Heart right ventricle (tissue), 16 donors: ENCODE measurements at regions not wholly inside any gene's neighbourhood (a gene's known extent, or its start where the extent isn't known, plus 50 kb on each side); places are given as distances from the start of the nearest gene placed in this dataset.

Source experiments
- ATAC-seq, 8 donors: fragments of 200-7000 bp; cut with Tn5 transposase; one replicate each; pipeline ENCODE4 v1.9.1; 2020; ENCODE audit warnings: mild to moderate bottlenecking in 8 of 8, moderate library complexity in 8 of 8, moderate number of reproducible peaks in 1 of 8
- DNase-seq, 2 donors: peaks; one replicate each; pipeline ENCODE4 v3.0.0-alpha.2; 2020
- H3K27ac ChIP-seq, 10 donors: fragments of 200-600 bp; sonication (generic) in 2 of 10; one replicate each; pipeline versions ENCODE4 v1.5.0 to v1.8.0; 2020 to 2022; ENCODE audit warnings: mild to moderate bottlenecking in 3 of 10
- H3K27me3 ChIP-seq, 7 donors: fragments of 200-600 bp; one replicate each; pipeline ENCODE4 v1.8.0; 2021 to 2022; ENCODE audit warnings: mild to moderate bottlenecking in 2 of 7
- H3K36me3 ChIP-seq, 9 donors: fragments of 200-600 bp; sonication (generic) in 1 of 9; one replicate each; pipeline versions ENCODE4 v1.5.0 to v1.8.0; 2020 to 2022; ENCODE audit warnings: mild to moderate bottlenecking in 2 of 9
- H3K4me1 ChIP-seq, 9 donors: fragments of 200-600 bp; sonication (generic) in 1 of 9; one replicate each; pipeline versions ENCODE4 v1.5.0 to v1.8.0; 2020 to 2022; ENCODE audit warnings: mild to moderate bottlenecking in 4 of 9
- H3K4me3 ChIP-seq, 10 donors: fragments of 200-600 bp; sonication (generic) in 2 of 10; one replicate each; pipeline versions ENCODE4 v1.5.0 to v1.8.0; 2020 to 2022; ENCODE audit warnings: mild to moderate bottlenecking in 7 of 10, moderate library complexity in 2 of 10
- H3K9me3 ChIP-seq, 11 donors: fragments of 200-600 bp in 10 of 11; sonication (generic) in 2 of 11; one replicate each; pipeline versions ENCODE4 v1.5.0 to v1.8.0; 2013 to 2022; ENCODE audit warnings: mild to moderate bottlenecking in 2 of 11, control low read depth in 1 of 11, moderate library complexity in 1 of 11
- CTCF ChIP-seq, 9 donors: fragments of 200-600 bp; sonication (generic) in 2 of 9; IDR thresholded peaks; one replicate each; pipeline versions ENCODE4 v1.5.0 to v1.8.0; 2021 to 2022; ENCODE audit warnings: antibody characterized with exemption in 9 of 9, mild to moderate bottlenecking in 5 of 9, moderate library complexity in 1 of 9
- WGBS, 2 donors: extraction: QIAGEN DNeasy Blood & Tissue Kit; methylation state at CpG; one replicate each; pipeline ENCODE4 v1.1.7; 2013; ENCODE audit warnings: inconsistent platforms in 1 of 2; 5-methylcytosine and 5-hydroxymethylcytosine counted together
- intact Hi-C, 10 donors: fragments of 100-400 bp; cut with DNase I; formaldehyde crosslinking; loops; one replicate each; pipeline versions ENCODE4 v1.11.1 to v1.14.2; 2022
- donor health status: Arrhythmogenic right ventricular cardiomyopathy.
- donor health status: ischemic (EF 13 %, LVEDD 7.1; RV severe dilation, severe dysfunction).
- donor health status: healthy with polysubstance abuse.
- donor health status: DM: no; HTN: yes; CAD: no.
- donor health status: DM: no; HTN: no; CAD: no.
- donor health status: ischemic (EF 25% LVEDD 6.9; RV normal size, moderate dysfunction).
- donor health status: ischemic (EF 25% LVEDD 5.7; RV mildly dilated, moderate dysfunction).
- donor health status: healthy.
- donor health status: DM: yes; HTN: yes; CAD: no.
- donor health status: Ischemic cardiomyopathy.
- donor health status: ischemic (EF 35%, LVEDD 5.7; RV mildly dilated, moderate dysfunction).
- donor health status: nonischemic (EF 11% LVEDD 7.7; RV severe dilation, severe dysfunction).
- donor health status: DM: yes; HTN: yes; CAD: no.
- donor health status: PGD.
- donor health status: ischemic (EF 29% LVEDD 5.4; RV normal size, mild dysfunction).
- donor health status: nonischemic (EF 23%, LVEDD 6.1; RV moderate dilation, normal function).

GRCh38 chr5:162209005-162209605, 141.5 kb downstream of the GABRG2 start:
- Histone ChIP-seq H3K27me3 (peaks cover 0 to 13% (median 0%) of the 10 kb centered on the region in 7 donors), H3K4me1 (no peaks in the 10 kb centered on the region), H3K4me3 (no peak overlapping the region), H3K27ac (no peak overlapping the region), H3K36me3 (no peaks in the 10 kb centered on the region), H3K9me3 (no peaks in the 10 kb centered on the region)
- intact Hi-C loops: no loop called here
- peak in 1 of 2 donors; percentile 11 for DNase-seq
- peak in 1 of 8 donors; percentile 29 for ATAC-seq
- 29 to 33% methylated on average over 5 of the region's 5 CpGs for WGBS, 2 donors
- TF ChIP-seq CTCF (IDR thresholded peaks at IDR 0.05): peak in 8 of 9 donors; percentile 12 to 54 (median 44)

DNA sequence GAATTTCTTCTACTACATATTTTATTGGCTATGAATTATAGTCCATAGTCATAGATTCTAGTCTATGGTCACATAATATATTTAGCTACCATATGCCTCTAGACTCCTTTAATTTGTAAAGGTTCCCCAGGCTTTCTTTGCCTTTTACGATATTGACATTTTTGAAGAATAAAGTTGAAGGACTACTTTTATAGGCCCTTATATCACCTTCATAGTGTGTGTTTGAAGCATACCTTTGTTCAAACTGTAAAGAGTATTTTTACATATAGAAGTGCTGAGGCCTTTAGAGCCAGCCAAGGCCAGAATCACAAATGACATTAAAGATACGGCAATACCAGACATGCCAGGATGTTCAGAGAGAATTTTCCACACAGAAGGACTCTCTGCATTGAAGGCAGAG, 147.0 kb downstream of the GABRG2 start:
- no peak for DNase-seq
- no peak for TF ChIP-seq CTCF (IDR thresholded peaks at IDR 0.05)
- Histone ChIP-seq H3K4me3 (no peak overlapping the region), H3K36me3 (no peaks in the 10 kb centered on the region), H3K4me1 (no peaks in the 10 kb centered on the region), H3K27me3 (no peaks in the 10 kb centered on the region), H3K27ac (no peak overlapping the region), H3K9me3 (no peaks in the 10 kb centered on the region)
- intact Hi-C loops: no loop called here
- WGBS, 2 donors: 76 to 85% methylated on average over 2 of the region's 2 CpGs
- ATAC-seq: no peak

- no peaks in the 10 kb centered on the region for H3K9me3 ChIP-seq
- WGBS, 2 donors: 89 to 92% methylated on average over 1 of the region's 1 CpG
- intact Hi-C loops: no loop called here
- no peak overlapping the region for H3K27ac ChIP-seq
- ATAC-seq (no peak), DNase-seq (no peak)
- H3K27me3 ChIP-seq: no peaks in the 10 kb centered on the region
- no peak for TF ChIP-seq CTCF (IDR thresholded peaks at IDR 0.05)
- no peaks in the 10 kb centered on the region for H3K36me3 ChIP-seq
- H3K4me3 ChIP-seq: no peak overlapping the region
- H3K4me1 ChIP-seq: no peaks in the 10 kb centered on the region
Observed at GRCh38 chr5:162217037-162217436, 149.5 kb downstream of the GABRG2 start.

DNA sequence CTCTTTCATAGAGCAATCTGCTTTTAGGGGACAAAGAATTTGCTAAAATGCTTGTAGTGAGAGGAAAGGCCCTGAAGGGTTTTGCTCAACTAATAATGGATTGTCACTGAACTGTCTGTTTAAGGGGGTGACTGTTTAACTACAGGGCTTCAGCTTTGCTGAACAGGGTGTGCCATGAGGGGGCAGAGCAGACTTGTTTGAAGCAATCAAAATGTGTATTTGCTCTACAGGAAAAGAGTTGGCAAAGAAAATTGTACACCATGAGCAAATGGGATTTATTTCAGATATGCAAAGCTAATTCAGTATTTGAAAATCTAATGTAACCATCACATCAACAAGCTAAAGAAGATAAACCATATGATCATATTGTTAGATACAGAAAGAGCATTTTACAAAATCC, 154.3 kb downstream of the GABRG2 start:
- no peaks in the 10 kb centered on the region for H3K36me3 ChIP-seq
- no peaks in the 10 kb centered on the region for H3K27me3 ChIP-seq
- no peak overlapping the region for H3K27ac ChIP-seq
- H3K4me3 ChIP-seq: no peak overlapping the region
- no peak for TF ChIP-seq CTCF (IDR thresholded peaks at IDR 0.05)
- no peak for ATAC-seq
- peaks cover 0 to 11% (median 0%) of the 10 kb centered on the region in 11 donors for H3K9me3 ChIP-seq
- DNase-seq: no peak
- no peaks in the 10 kb centered on the region for H3K4me1 ChIP-seq
- intact Hi-C loops: no loop called here
